Spleen (tissue), 11 donors: ENCODE measurements at regions not wholly inside any gene's neighbourhood (a gene's known extent, or its start where the extent isn't known, plus 50 kb on each side); places are given as distances from the start of the nearest gene placed in this dataset.

ENCODE experiments used
- DNase-seq: peaks from one replicate; pipeline ENCODE4 v3.0.0-alpha.2; 2020
- H3K27ac ChIP-seq, 8 donors: fragments of 200-600 bp; sonication (generic) in 7 of 8; 1 replicate in 4 of 8; 2 replicates in 4 of 8; pipeline versions ENCODE4 v1.5.0 to v1.8.0; 2016 to 2021; ENCODE audit warnings: inconsistent platforms in 4 of 8, mild to moderate bottlenecking in 4 of 8, moderate library complexity in 1 of 8
- H3K27me3 ChIP-seq, 7 donors: fragments of 200-600 bp; sonication (generic) in 6 of 7; replicated peaks in 1 of 7; 1 replicate in 4 of 7; 2 replicates in 3 of 7; pipeline versions ENCODE4 v1.5.0 to v1.8.0; 2016 to 2021; ENCODE audit warnings: inconsistent platforms in 3 of 7, mild to moderate bottlenecking in 1 of 7
- H3K36me3 ChIP-seq, 6 donors: fragments of 200-600 bp; sonication (generic) in 5 of 6; 1 replicate in 4 of 6; 2 replicates in 2 of 6; pipeline versions ENCODE4 v1.5.0 to v1.8.0; 2016 to 2021; ENCODE audit warnings: inconsistent platforms in 2 of 6
- H3K4me1 ChIP-seq, 6 donors: fragments of 200-600 bp; sonication (generic) in 5 of 6; 1 replicate in 3 of 6; 2 replicates in 3 of 6; pipeline versions ENCODE4 v1.5.0 to v1.8.0; 2016 to 2021; ENCODE audit warnings: inconsistent platforms in 3 of 6
- H3K4me3 ChIP-seq, 8 donors: fragments of 200-600 bp; sonication (generic) in 7 of 8; 1 replicate in 4 of 8; 2 replicates in 4 of 8; pipeline versions ENCODE4 v1.5.0 to v1.8.0; 2016 to 2021; ENCODE audit warnings: inconsistent platforms in 4 of 8, mild to moderate bottlenecking in 4 of 8, moderate library complexity in 2 of 8
- H3K9me3 ChIP-seq, 8 donors: fragments of 200-600 bp; sonication (generic) in 7 of 8; 1 replicate in 4 of 8; 2 replicates in 4 of 8; pipeline versions ENCODE4 v1.5.0 to v1.8.0; 2016 to 2021; ENCODE audit warnings: inconsistent platforms in 4 of 8
- CTCF ChIP-seq, 11 experiments: fragments of 200-600 bp in 7 of 11; fragments of 450-650 bp in 4 of 11; sonication (generic) in 4 of 11; IDR thresholded peaks in 8 of 11; conservative IDR thresholded peaks in 3 of 11; 1 replicate in 7 of 11; 2 replicates in 4 of 11; pipeline versions ENCODE4 v1.4.0 to v1.8.0; 2016 to 2021; ENCODE audit warnings: antibody characterized with exemption in 11 of 11, inconsistent platforms in 4 of 11, mild to moderate bottlenecking in 1 of 11
- POLR2A ChIP-seq, 3 donors: fragments of 450-650 bp; IDR thresholded peaks; one replicate each; pipeline ENCODE4 v1.5.1; 2017; ENCODE audit warnings: antibody characterized with exemption in 3 of 3, mild to moderate bottlenecking in 1 of 3
- POLR2AphosphoS5 ChIP-seq, 3 donors: sonication (generic); formaldehyde crosslinking; IDR thresholded peaks; one replicate each; pipeline ENCODE4 v1.5.1; 2017; ENCODE audit warnings: antibody characterized with exemption in 3 of 3
- WGBS, 5 donors: extraction: QIAGEN DNeasy Blood & Tissue Kit in 3 of 5; methylation state at CpG; one replicate each; pipeline versions ENCODE4 v1.1.5 to v1.1.7; 2013 to 2018; 5-methylcytosine and 5-hydroxymethylcytosine counted together
- intact Hi-C: fragments of 100-400 bp; cut with DNase I; formaldehyde crosslinking; loops from one replicate; pipeline ENCODE4 v1.15.0; 2023; ENCODE audit warnings: low total_unique reads
- donor health status: healthy with polysubstance abuse.
- donor health status: DM: no; HTN: no; CAD: no; lungs with moderate emphysema.
- donor health status: DM: no; HTN: no; CAD: no.
- donor health status: Bipolar disorder and iron deficiency.
- donor health status: healthy.
- donor health status: DM: no; HTN: no; CAD: no.
- donor health status: DM: yes; HTN: yes; CAD: no.

- Histone ChIP-seq H3K27me3 (no peaks in the 10 kb centered on the region), H3K36me3 (no peaks in the 10 kb centered on the region), H3K4me3 (no peak overlapping the region), H3K9me3 (no peaks in the 10 kb centered on the region), H3K27ac (no peak overlapping the region), H3K4me1 (no peaks in the 10 kb centered on the region)
- TF ChIP-seq POLR2A (IDR thresholded peaks at IDR 0.05): no peak
- no peak for TF ChIP-seq POLR2AphosphoS5 (IDR thresholded peaks at IDR 0.05)
- no peak for TF ChIP-seq CTCF (IDR thresholded peaks at IDR 0.05 in 8 of 11, conservative IDR thresholded peaks at IDR 0.05 in 3 of 11)
- intact Hi-C loops: no loop called here
- DNase-seq: no peak
Measured at GRCh38 chr13:62578402-62578801, 1162.8 kb upstream of the PCDH20 start.

- WGBS, 5 donors: 76 to 95% (median 78%) methylated on average over 3 of the region's 3 CpGs
- Histone ChIP-seq H3K27me3 (no peaks in the 10 kb centered on the region), H3K36me3 (no peaks in the 10 kb centered on the region), H3K4me1 (no peaks in the 10 kb centered on the region), H3K4me3 (no peak overlapping the region), H3K9me3 (no peaks in the 10 kb centered on the region), H3K27ac (no peak overlapping the region)
- DNase-seq: no peak
- TF ChIP-seq POLR2A (IDR thresholded peaks at IDR 0.05) (no peak), POLR2AphosphoS5 (IDR thresholded peaks at IDR 0.05) (no peak), CTCF (IDR thresholded peaks at IDR 0.05 in 8 of 11, conservative IDR thresholded peaks at IDR 0.05 in 3 of 11) (no peak)
- intact Hi-C loops: no loop called here
Measured at GRCh38 chr13:62564770-62565169, 1149.1 kb upstream of the PCDH20 start.

- intact Hi-C loops: no loop called here
- Histone ChIP-seq H3K27ac (no peak overlapping the region), H3K4me3 (no peak overlapping the region), H3K27me3 (no peaks in the 10 kb centered on the region), H3K4me1 (no peaks in the 10 kb centered on the region), H3K9me3 (no peaks in the 10 kb centered on the region), H3K36me3 (no peaks in the 10 kb centered on the region)
- WGBS, 5 donors: 85 to 94% (median 90%) methylated on average over 1 of the region's 1 CpG
- no peak for TF ChIP-seq POLR2A (IDR thresholded peaks at IDR 0.05)
- no peak for DNase-seq
Measured at GRCh38 chr13:62563251-62563650, 1147.6 kb upstream of the PCDH20 start.

GRCh38 chr13:62556978-62557377 lies 1141.3 kb upstream of the PCDH20 start:
- Histone ChIP-seq H3K9me3 (peaks cover 0 to 8% (median 0%) of the 10 kb centered on the region in 8 donors), H3K36me3 (no peaks in the 10 kb centered on the region), H3K27me3 (no peaks in the 10 kb centered on the region), H3K4me3 (no peak overlapping the region), H3K4me1 (no peaks in the 10 kb centered on the region), H3K27ac (no peak overlapping the region)
- intact Hi-C loops: no loop called here
- no peak for DNase-seq
- WGBS, 5 donors: 78 to 89% (median 78%) methylated on average over 1 of the region's 1 CpG
- no peak for TF ChIP-seq CTCF (IDR thresholded peaks at IDR 0.05 in 8 of 11, conservative IDR thresholded peaks at IDR 0.05 in 3 of 11)

- no peaks in the 10 kb centered on the region for H3K36me3 ChIP-seq
- intact Hi-C loops: no loop called here
- peaks cover 0 to 8% (median 0%) of the 10 kb centered on the region in 8 donors for H3K9me3 ChIP-seq
- no peak overlapping the region for H3K27ac ChIP-seq
- no peaks in the 10 kb centered on the region for H3K4me1 ChIP-seq
- TF ChIP-seq POLR2AphosphoS5 (IDR thresholded peaks at IDR 0.05) (no peak), POLR2A (IDR thresholded peaks at IDR 0.05) (no peak), CTCF (IDR thresholded peaks at IDR 0.05 in 8 of 11, conservative IDR thresholded peaks at IDR 0.05 in 3 of 11) (no peak)
- H3K4me3 ChIP-seq: no peak overlapping the region
- no peak for DNase-seq
- 57 to 70% (median 66%) methylated on average over 5 of the region's 5 CpGs for WGBS, 5 donors
- no peaks in the 10 kb centered on the region for H3K27me3 ChIP-seq
Measured at GRCh38 chr13:62551588-62551987, 1135.9 kb upstream of the PCDH20 start.
